GM23248 (cell line): ENCODE measurements at regions not wholly inside any gene's neighbourhood (a gene's known extent, or its start where the extent isn't known, plus 50 kb on each side); places are given as distances from the start of the nearest gene placed in this dataset.

Experiments
- EZH2 ChIP-seq: fragments of 200-600 bp; sonication (generic); IDR thresholded peaks from 2 replicates; pipeline ENCODE4 v1.6.1; 2018; ENCODE audit warnings: antibody characterized with exemption, mild to moderate bottlenecking; ENCODE audit not compliant: insufficient read depth, poor library complexity, severe bottlenecking
- EZH2phosphoT487 ChIP-seq: fragments of 200-600 bp; sonication (generic); IDR thresholded peaks from 2 replicates; pipeline ENCODE4 v1.6.1; 2018; ENCODE audit warnings: antibody characterized with exemption, moderate library complexity, mild to moderate bottlenecking, low read depth; ENCODE audit not compliant: insufficient read depth

- TF ChIP-seq EZH2 (no peak), EZH2phosphoT487 (no peak)
Observed at GRCh38 chr2:222797871-222798270, 63.0 kb upstream of the ACSL3 start.
